Esophagus squamous epithelium (tissue), 5 donors: ENCODE measurements at regions not wholly inside any gene's neighbourhood (a gene's known extent, or its start where the extent isn't known, plus 50 kb on each side); places are given as distances from the start of the nearest gene placed in this dataset.

Source experiments
- DNase-seq: peaks from one replicate; lab custom pipeline; 2025; lab: John Stamatoyannopoulos, UW
- H3K27ac ChIP-seq, 4 donors: fragments of 200-600 bp; sonication (generic); one replicate each; pipeline ENCODE4 v1.5.1; 2016 to 2019; ENCODE audit warnings: mild to moderate bottlenecking in 1 of 4
- H3K27me3 ChIP-seq, 4 donors: fragments of 200-600 bp; sonication (generic); 1 replicate in 3 of 4; 2 replicates in 1 of 4; pipeline versions ENCODE4 v1.5.1 to v1.6.0; 2017 to 2021; ENCODE audit warnings: antibody characterized with exemption in 1 of 4
- H3K36me3 ChIP-seq, 3 donors: fragments of 200-600 bp; sonication (generic); one replicate each; pipeline ENCODE4 v1.5.1; 2016 to 2019
- H3K4me1 ChIP-seq, 3 donors: fragments of 200-600 bp; sonication (generic); one replicate each; pipeline ENCODE4 v1.5.1; 2017 to 2019
- H3K4me3 ChIP-seq, 4 donors: fragments of 200-600 bp; sonication (generic); 1 replicate in 3 of 4; 2 replicates in 1 of 4; pipeline ENCODE4 v1.5.1; 2016 to 2019; ENCODE audit warnings: mild to moderate bottlenecking in 2 of 4, moderate library complexity in 1 of 4
- H3K9me3 ChIP-seq, 3 donors: fragments of 200-600 bp; sonication (generic); one replicate each; pipeline ENCODE4 v1.5.1; 2016 to 2019
- CTCF ChIP-seq, 6 experiments: fragments of 450-650 bp in 4 of 6; fragments of 200-600 bp in 2 of 6; sonication (generic) in 2 of 6; IDR thresholded peaks; one replicate each; pipeline ENCODE4 v1.5.1; 2016 to 2019; ENCODE audit warnings: antibody characterized with exemption in 6 of 6, mild to moderate bottlenecking in 4 of 6, moderate library complexity in 4 of 6
- POLR2A ChIP-seq, 4 donors: fragments of 450-650 bp; IDR thresholded peaks; one replicate each; pipeline ENCODE4 v1.6.1; 2017; ENCODE audit warnings: antibody characterized with exemption in 4 of 4, mild to moderate bottlenecking in 4 of 4, moderate library complexity in 3 of 4
- WGBS, 2 donors: methylation state at CpG; one replicate each; pipeline ENCODE4 v1.1.5; 2018; 5-methylcytosine and 5-hydroxymethylcytosine counted together
- intact Hi-C: fragments of 100-400 bp; cut with DNase I; formaldehyde crosslinking; loops from one replicate; pipeline ENCODE4 v1.15.0; 2022
- donor health status: DM: yes; HTN: yes; CAD: no.

GRCh38 chr9:13554626-13555025, 275.1 kb upstream of the MPDZ start:
- intact Hi-C loops: no loop called here
- Histone ChIP-seq H3K9me3 (no peaks in the 10 kb centered on the region), H3K27ac (no peak overlapping the region), H3K4me3 (no peak overlapping the region), H3K27me3 (no peaks in the 10 kb centered on the region), H3K36me3 (no peaks in the 10 kb centered on the region), H3K4me1 (no peaks in the 10 kb centered on the region)
- no peak for TF ChIP-seq POLR2A (IDR thresholded peaks at IDR 0.05)
- TF ChIP-seq CTCF (IDR thresholded peaks at IDR 0.05): no peak
- DNase-seq: no peak

- no peak for TF ChIP-seq CTCF (IDR thresholded peaks at IDR 0.05)
- TF ChIP-seq POLR2A (IDR thresholded peaks at IDR 0.05): no peak
- Histone ChIP-seq H3K4me3 (no peak overlapping the region), H3K27me3 (no peaks in the 10 kb centered on the region), H3K9me3 (no peaks in the 10 kb centered on the region), H3K4me1 (no peaks in the 10 kb centered on the region), H3K27ac (no peak overlapping the region), H3K36me3 (no peaks in the 10 kb centered on the region)
- intact Hi-C loops: no loop called here
- DNase-seq: no peak
- 73 to 80% methylated on average over 5 of the region's 5 CpGs for WGBS, 2 donors
These were observed 273.2 kb upstream of the MPDZ start for GRCh38 chr9:13552606-13553215.

GRCh38 chr9:13550519-13550918, 271.0 kb upstream of the MPDZ start:
- Histone ChIP-seq H3K4me1 (no peaks in the 10 kb centered on the region), H3K4me3 (no peak overlapping the region), H3K9me3 (no peaks in the 10 kb centered on the region), H3K36me3 (no peaks in the 10 kb centered on the region), H3K27me3 (no peaks in the 10 kb centered on the region), H3K27ac (no peak overlapping the region)
- TF ChIP-seq CTCF (IDR thresholded peaks at IDR 0.05) (no peak), POLR2A (IDR thresholded peaks at IDR 0.05) (no peak)
- DNase-seq: no peak
- intact Hi-C loops: no loop called here
- 50 to 85% methylated on average over 2 of the region's 2 CpGs for WGBS, 2 donors

GRCh38 chr9:13548535-13548934, 269.0 kb upstream of the MPDZ start:
- H3K9me3 ChIP-seq: no peaks in the 10 kb centered on the region
- no peaks in the 10 kb centered on the region for H3K36me3 ChIP-seq
- no peak for TF ChIP-seq CTCF (IDR thresholded peaks at IDR 0.05)
- intact Hi-C loops: no loop called here
- no peaks in the 10 kb centered on the region for H3K4me1 ChIP-seq
- DNase-seq: no peak
- H3K4me3 ChIP-seq: no peak overlapping the region
- no peak overlapping the region for H3K27ac ChIP-seq
- no peaks in the 10 kb centered on the region for H3K27me3 ChIP-seq
- WGBS, 2 donors: 76 to 92% methylated on average over 1 of the region's 1 CpG

GRCh38 chr9:13535141-13535540, 255.6 kb upstream of the MPDZ start:
- intact Hi-C loops: no loop called here

More at GRCh38 chr9:13535141-13535540, 255.6 kb upstream of the MPDZ start:
- Histone ChIP-seq H3K27ac (no peak overlapping the region), H3K4me1 (no peaks in the 10 kb centered on the region), H3K36me3 (no peaks in the 10 kb centered on the region), H3K9me3 (no peaks in the 10 kb centered on the region), H3K27me3 (no peaks in the 10 kb centered on the region), H3K4me3 (no peak overlapping the region)
- WGBS, 2 donors: 0 to 67% methylated on average over 1 of the region's 5 CpGs
- TF ChIP-seq POLR2A (IDR thresholded peaks at IDR 0.05) (no peak), CTCF (IDR thresholded peaks at IDR 0.05) (no peak)
- no peak for DNase-seq
